Endothelial cell of umbilical vein (primary cell): ENCODE measurements at regions not wholly inside any gene's neighbourhood (a gene's known extent, or its start where the extent isn't known, plus 50 kb on each side); places are given as distances from the start of the nearest gene placed in this dataset.

ENCODE experiments used
- BruUV-seq: library from RNA; stranded (reverse); fragments of 400-500 nt; replicated peaks from 2 replicates; lab custom pipeline; 2021; lab: Mats Ljungman, UMichigan
- CTCF ChIA-PET: fragments of 300-600, 350-600 bp; sonication (Branson Sonifier 250); formaldehyde crosslinking; loops from one replicate; lab custom pipeline; 2021; ENCODE audit warnings: antibody characterized with exemption, inconsistent platforms; lab: Charles Lee
- POLR2A ChIA-PET: fragments of 300-600, 350-600 bp; sonication (Branson Sonifier 250); formaldehyde crosslinking; loops from one replicate; lab custom pipeline; 2021; ENCODE audit warnings: antibody characterized with exemption, inconsistent platforms; lab: Charles Lee
- DNase-seq: peaks from one replicate; pipeline ENCODE4 v3.0.0-alpha.2; 2011; ENCODE audit warnings: low read depth, low spot score
- FAIRE-seq: peaks from 2 replicates; lab custom pipeline; 2011; peaks lifted over from hg19 to GRCh38; lab: Jason Lieb, UNC
- H2AFZ ChIP-seq: 2 replicates; pipeline ENCODE4 v1.6.0; 2012; ENCODE audit warnings: low read depth, low read length, control low read depth, inconsistent platforms
- H3K27ac ChIP-seq: 2 replicates; pipeline ENCODE4 v1.5.1; 2011; ENCODE audit warnings: low read depth, mild to moderate bottlenecking, control low read depth, low read length, moderate library complexity; ENCODE audit not compliant: insufficient read depth
- H3K27me3 ChIP-seq, 2 experiments: 2 replicates each; pipeline versions ENCODE4 v1.6.0 to v1.6.1; 2011; ENCODE audit warnings: low read length in 2 of 2, mixed read lengths in 1 of 2; ENCODE audit not compliant: control insufficient read depth in 2 of 2, insufficient read depth in 2 of 2
- H3K36me3 ChIP-seq, 2 experiments: 2 replicates in 1 of 2; 3 replicates in 1 of 2; pipeline ENCODE4 v1.5.1; 2011; ENCODE audit warnings: low read length in 2 of 2, mild to moderate bottlenecking in 1 of 2, moderate library complexity in 1 of 2; ENCODE audit not compliant: control insufficient read depth in 2 of 2, insufficient read depth in 2 of 2; ENCODE audit errors: extremely low read depth in 1 of 2
- H3K4me1 ChIP-seq: 3 replicates; pipeline ENCODE4 v1.5.1; 2011; ENCODE audit warnings: mild to moderate bottlenecking, low read length; ENCODE audit not compliant: control insufficient read depth, insufficient read depth; ENCODE audit errors: extremely low read depth
- H3K4me2 ChIP-seq: 2 replicates; pipeline ENCODE4 v1.6.1; 2011; ENCODE audit warnings: low read length, control low read depth, mixed read lengths; ENCODE audit not compliant: insufficient read depth
- H3K4me3 ChIP-seq, 3 experiments: fragments of 200-600 bp in 1 of 3; sonication (generic), shearing (Covaris generic) in 1 of 3; replicated peaks in 1 of 3; 2 replicates each; pipeline ENCODE4 v1.5.1; 2011 to 2016; ENCODE audit warnings: control low read depth in 3 of 3, low read length in 3 of 3, mild to moderate bottlenecking in 2 of 3, inconsistent platforms in 1 of 3, low read depth in 1 of 3, moderate library complexity in 1 of 3; ENCODE audit not compliant: insufficient read depth in 1 of 3
- H3K79me2 ChIP-seq: 2 replicates; pipeline ENCODE4 v1.6.0; 2012; ENCODE audit warnings: low read length, inconsistent platforms; ENCODE audit not compliant: control insufficient read depth, insufficient read depth
- H3K9ac ChIP-seq: replicated peaks from 2 replicates; pipeline ENCODE3; 2011; ENCODE audit warnings: low read length, control low read depth; ENCODE audit not compliant: insufficient read depth; ENCODE audit errors: extremely low read depth
- H3K9me1 ChIP-seq: replicated peaks from 3 replicates; pipeline ENCODE4 v1.6.0; 2011; ENCODE audit warnings: mild to moderate bottlenecking, low read length; ENCODE audit not compliant: control insufficient read depth, insufficient read depth; ENCODE audit errors: extremely low read depth
- H3K9me3 ChIP-seq: replicated peaks from 2 replicates; pipeline ENCODE4 v1.5.1; 2012; ENCODE audit warnings: low read length, inconsistent platforms; ENCODE audit not compliant: control insufficient read depth, insufficient read depth
- H4K20me1 ChIP-seq: replicated peaks from 2 replicates; pipeline ENCODE3; 2011; ENCODE audit warnings: mild to moderate bottlenecking, low read length; ENCODE audit not compliant: control insufficient read depth, insufficient read depth; ENCODE audit errors: extremely low read depth
- EZH2 ChIP-seq: IDR thresholded peaks from 2 replicates; pipeline ENCODE4 v1.6.1; 2012; ENCODE audit warnings: borderline replicate concordance, low read depth, mild to moderate bottlenecking, moderate library complexity, low read length, inconsistent platforms; ENCODE audit not compliant: severe bottlenecking
- FOS ChIP-seq: IDR thresholded peaks from 2 replicates; pipeline ENCODE4 v1.6.1; 2011; ENCODE audit warnings: mild to moderate bottlenecking, low read length, moderate library complexity, borderline replicate concordance; ENCODE audit not compliant: insufficient read depth
- GATA2 ChIP-seq: IDR thresholded peaks from 2 replicates; pipeline ENCODE4 v1.7.0; 2011; ENCODE audit warnings: low read depth, mild to moderate bottlenecking, moderate library complexity, mixed read lengths, low read length; ENCODE audit not compliant: insufficient read length, insufficient read depth
- JUN ChIP-seq: IDR thresholded peaks from 2 replicates; pipeline ENCODE4 v1.6.1; 2011; ENCODE audit warnings: borderline replicate concordance, low read depth; ENCODE audit not compliant: insufficient read length, insufficient read depth
- MYC ChIP-seq: IDR thresholded peaks from one replicate; pipeline ENCODE4 v1.6.1; 2011; ENCODE audit warnings: mild to moderate bottlenecking, low read depth, low read length
- POLR2A ChIP-seq: IDR thresholded peaks from 2 replicates; pipeline ENCODE4 v1.6.1; 2012; ENCODE audit warnings: low read depth, mild to moderate bottlenecking, control low read depth, low read length
- POLR2AphosphoS5 ChIP-seq: IDR thresholded peaks from 2 replicates; pipeline ENCODE4 v1.6.1; 2012; ENCODE audit warnings: low read depth, mild to moderate bottlenecking, control low read depth, low read length, moderate library complexity; ENCODE audit not compliant: insufficient read depth
- dilution Hi-C: fragments of 300-500 bp; cut with MboI; formaldehyde crosslinking; loops from one replicate; pipeline ENCODE4 v1.15.0; 2019; ENCODE audit warnings: low sequenced_read_pairs; ENCODE audit not compliant: extremely low pct_ligation_motif_present
- intact Hi-C: fragments of 100-400 bp; cut with micrococcal nuclease; formaldehyde crosslinking; loops from one replicate; pipeline ENCODE4 v1.10.0; 2022
- TF ChIP-seq, protein P1 (sequence below): IDR thresholded peaks from 2 replicates; pipeline ENCODE4 v1.6.1; 2011; ENCODE audit not compliant: insufficient read depth, insufficient read length
- TF ChIP-seq, protein P2 (sequence below), 2 donors: IDR thresholded peaks; 1 replicate in 1 of 2; 2 replicates in 1 of 2; pipeline ENCODE4 v1.5.1; 2011; ENCODE audit warnings: low read length in 2 of 2, mild to moderate bottlenecking in 2 of 2, moderate library complexity in 2 of 2, control low read depth in 1 of 2, inconsistent platforms in 1 of 2, low read depth in 1 of 2; ENCODE audit not compliant: insufficient read depth in 1 of 2; ENCODE audit errors: extremely low read depth in 1 of 2

DNA sequence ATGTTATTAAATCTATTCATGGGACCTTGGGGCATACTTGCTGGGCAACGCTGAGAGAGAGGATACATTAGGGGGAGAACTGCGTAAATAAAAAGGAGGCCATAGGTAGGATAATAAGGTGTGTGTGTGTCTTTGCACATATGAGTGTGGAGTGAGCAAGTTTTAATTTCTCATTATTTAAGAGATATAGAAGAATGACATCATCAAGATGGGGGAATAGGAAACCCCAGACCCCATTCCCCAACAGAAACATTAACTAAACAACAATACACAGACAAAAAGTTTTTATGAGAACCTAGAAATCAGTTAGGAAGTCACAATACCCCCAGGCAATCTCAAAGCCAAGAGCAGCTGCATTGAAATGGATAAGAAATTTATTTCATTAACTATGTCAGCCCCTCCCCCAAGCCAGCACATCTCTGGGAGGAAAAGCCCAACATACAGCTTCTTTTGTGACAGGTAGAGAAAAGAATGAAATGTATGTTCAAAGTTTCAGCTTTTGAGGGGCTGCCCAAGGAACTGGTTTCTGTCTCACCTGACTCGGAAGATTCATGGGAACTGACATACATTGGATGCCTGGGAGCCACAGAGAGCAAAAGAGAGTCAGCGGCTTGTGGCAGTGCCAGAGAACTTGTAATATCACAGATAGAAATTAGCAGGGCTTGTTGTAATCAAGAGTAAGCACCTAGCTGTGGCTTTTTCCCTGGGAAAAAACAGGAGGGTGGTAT is 234.3 kb upstream of the NFIA start:
- no peak for FAIRE-seq
- Histone ChIP-seq H3K27me3 (no peaks in the 10 kb centered on the region), H3K4me1 (no peaks in the 10 kb centered on the region), H2AFZ (peak overlapping the region; percentile 28), H3K9me1 (no peaks in the 10 kb centered on the region), H3K9me3 (no peaks in the 10 kb centered on the region), H3K79me2 (no peaks in the 10 kb centered on the region), H3K9ac (no peak overlapping the region), H3K4me2 (no peak overlapping the region), H4K20me1 (no peaks in the 10 kb centered on the region), H3K4me3 (no peak overlapping the region), H3K27ac (no peak overlapping the region), H3K36me3 (no peaks in the 10 kb centered on the region)
- CTCF ChIA-PET = interaction anchor here (0.7 to 5.3 kb wide), 44 partner anchors 8 to 1005 kb away, joined by 3 to 133 read pairs (median 5); no protein-coding TSS in a partner anchor
- TF ChIP-seq, protein P1, sequence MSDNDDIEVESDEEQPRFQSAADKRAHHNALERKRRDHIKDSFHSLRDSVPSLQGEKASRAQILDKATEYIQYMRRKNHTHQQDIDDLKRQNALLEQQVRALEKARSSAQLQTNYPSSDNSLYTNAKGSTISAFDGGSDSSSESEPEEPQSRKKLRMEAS = no peak
- TF ChIP-seq GATA2 (no peak), JUN (no peak), POLR2AphosphoS5 (no peak), EZH2 (no peak), POLR2A (no peak), MYC (no peak), FOS (no peak)
- TF ChIP-seq, protein P2, sequence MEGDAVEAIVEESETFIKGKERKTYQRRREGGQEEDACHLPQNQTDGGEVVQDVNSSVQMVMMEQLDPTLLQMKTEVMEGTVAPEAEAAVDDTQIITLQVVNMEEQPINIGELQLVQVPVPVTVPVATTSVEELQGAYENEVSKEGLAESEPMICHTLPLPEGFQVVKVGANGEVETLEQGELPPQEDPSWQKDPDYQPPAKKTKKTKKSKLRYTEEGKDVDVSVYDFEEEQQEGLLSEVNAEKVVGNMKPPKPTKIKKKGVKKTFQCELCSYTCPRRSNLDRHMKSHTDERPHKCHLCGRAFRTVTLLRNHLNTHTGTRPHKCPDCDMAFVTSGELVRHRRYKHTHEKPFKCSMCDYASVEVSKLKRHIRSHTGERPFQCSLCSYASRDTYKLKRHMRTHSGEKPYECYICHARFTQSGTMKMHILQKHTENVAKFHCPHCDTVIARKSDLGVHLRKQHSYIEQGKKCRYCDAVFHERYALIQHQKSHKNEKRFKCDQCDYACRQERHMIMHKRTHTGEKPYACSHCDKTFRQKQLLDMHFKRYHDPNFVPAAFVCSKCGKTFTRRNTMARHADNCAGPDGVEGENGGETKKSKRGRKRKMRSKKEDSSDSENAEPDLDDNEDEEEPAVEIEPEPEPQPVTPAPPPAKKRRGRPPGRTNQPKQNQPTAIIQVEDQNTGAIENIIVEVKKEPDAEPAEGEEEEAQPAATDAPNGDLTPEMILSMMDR (IDR thresholded peaks at IDR 0.05; ENCODE audit: extremely low read depth in 1 of 2, insufficient read depth in 1 of 2, low read depth in 1 of 2, low read length in 2 of 2) = no peak
- no TSS peak for BruUV-seq
- POLR2A ChIA-PET = interaction anchor here (0.7 kb wide), 1 partner anchor 740 kb away, joined by 5 read pairs; no protein-coding TSS in a partner anchor
- intact Hi-C loops = loop anchor here (1.0 to 2.0 kb wide), 9 partner anchors 115 to 1004 kb away; no protein-coding TSS in a partner anchor
- no peak for DNase-seq
- dilution Hi-C loops = no loop called here
